ENCODE measurements at regions not wholly inside any gene's neighbourhood (a gene's known extent, or its start where the extent isn't known, plus 50 kb on each side); places are given as distances from the start of the nearest gene placed in this dataset.

GRCh38 chr6:165808021-165808420 is 145.0 kb upstream of the PDE10A start:
- TF ChIP-seq CTCF (conservative IDR thresholded peaks at IDR 0.05 in 1 of 2, IDR thresholded peaks at IDR 0.05 in 1 of 2; ENCODE audit: extremely low read depth in 1 of 2, insufficient read depth in 1 of 2, low read depth in 1 of 2, low read length in 2 of 2) (no peak), EZH2 (IDR thresholded peaks at IDR 0.05; ENCODE audit: borderline replicate concordance, low read length) (no peak)

All from mammary epithelial cell (primary cell).